Erythroblast (primary cell): ENCODE measurements at regions not wholly inside any gene's neighbourhood (a gene's known extent, or its start where the extent isn't known, plus 50 kb on each side); places are given as distances from the start of the nearest gene placed in this dataset.
"Not testable (repeated sequence)": the region's sequence is repeated elsewhere in the genome, so short reads cannot be mapped to it uniquely, and the experiment has no call there.

ENCODE experiments used
- DNase-seq, 2 experiments: peaks; one replicate each; lab custom pipeline; 2025; lab: John Stamatoyannopoulos, UW
- GATA1 ChIP-seq: IDR thresholded peaks from 2 replicates; pipeline ENCODE4 v1.6.1; 2011; ENCODE audit warnings: low read depth, mild to moderate bottlenecking, control low read depth, low read length, moderate library complexity
- POLR2A ChIP-seq: IDR thresholded peaks from 2 replicates; pipeline ENCODE4 v1.6.1; 2011; ENCODE audit warnings: mild to moderate bottlenecking, low read length

DNA sequence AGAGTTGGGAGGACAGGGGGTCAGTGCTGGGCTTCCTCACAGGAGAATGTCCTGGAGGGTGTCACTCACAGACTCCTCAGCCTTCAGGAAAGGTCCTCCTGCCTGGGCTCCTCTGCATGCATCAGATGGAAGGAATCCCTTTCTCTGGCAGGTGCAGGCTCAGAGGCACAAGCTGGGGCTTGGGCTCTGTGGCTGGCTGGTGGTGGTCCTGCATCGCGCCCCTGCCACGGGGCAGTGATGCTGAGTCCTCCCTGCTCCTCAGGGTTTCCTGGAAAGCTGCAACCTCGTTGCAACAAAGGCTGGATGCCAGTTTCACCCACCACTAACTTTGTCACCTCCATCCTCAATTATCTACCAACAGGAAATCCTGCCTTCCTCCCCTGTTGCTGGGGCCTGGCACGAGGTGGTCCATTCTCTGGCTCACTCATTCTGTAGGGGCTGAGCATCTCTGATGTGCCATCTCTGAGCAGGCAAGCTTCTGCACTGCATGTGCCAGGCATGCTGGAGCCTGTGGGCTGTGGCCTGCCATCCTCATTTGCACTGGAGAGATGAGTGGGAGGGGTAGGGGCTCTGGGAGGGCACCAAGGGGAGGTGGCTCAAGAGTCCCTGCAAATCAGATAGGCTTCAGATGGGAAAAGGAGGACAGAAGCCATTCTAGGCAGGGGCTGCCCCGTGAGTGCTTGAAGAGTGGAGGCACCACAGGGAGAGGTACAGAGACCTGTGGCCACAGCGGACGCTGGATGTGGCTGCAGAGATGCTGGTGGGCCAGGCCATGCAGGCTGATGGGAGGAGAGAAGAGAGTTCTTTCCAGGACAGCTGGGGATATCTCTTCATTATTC is 272.6 kb upstream of the HS6ST1 start:
- no peak for TF ChIP-seq POLR2A
- TF ChIP-seq GATA1: no peak
- no peak for DNase-seq

DNA sequence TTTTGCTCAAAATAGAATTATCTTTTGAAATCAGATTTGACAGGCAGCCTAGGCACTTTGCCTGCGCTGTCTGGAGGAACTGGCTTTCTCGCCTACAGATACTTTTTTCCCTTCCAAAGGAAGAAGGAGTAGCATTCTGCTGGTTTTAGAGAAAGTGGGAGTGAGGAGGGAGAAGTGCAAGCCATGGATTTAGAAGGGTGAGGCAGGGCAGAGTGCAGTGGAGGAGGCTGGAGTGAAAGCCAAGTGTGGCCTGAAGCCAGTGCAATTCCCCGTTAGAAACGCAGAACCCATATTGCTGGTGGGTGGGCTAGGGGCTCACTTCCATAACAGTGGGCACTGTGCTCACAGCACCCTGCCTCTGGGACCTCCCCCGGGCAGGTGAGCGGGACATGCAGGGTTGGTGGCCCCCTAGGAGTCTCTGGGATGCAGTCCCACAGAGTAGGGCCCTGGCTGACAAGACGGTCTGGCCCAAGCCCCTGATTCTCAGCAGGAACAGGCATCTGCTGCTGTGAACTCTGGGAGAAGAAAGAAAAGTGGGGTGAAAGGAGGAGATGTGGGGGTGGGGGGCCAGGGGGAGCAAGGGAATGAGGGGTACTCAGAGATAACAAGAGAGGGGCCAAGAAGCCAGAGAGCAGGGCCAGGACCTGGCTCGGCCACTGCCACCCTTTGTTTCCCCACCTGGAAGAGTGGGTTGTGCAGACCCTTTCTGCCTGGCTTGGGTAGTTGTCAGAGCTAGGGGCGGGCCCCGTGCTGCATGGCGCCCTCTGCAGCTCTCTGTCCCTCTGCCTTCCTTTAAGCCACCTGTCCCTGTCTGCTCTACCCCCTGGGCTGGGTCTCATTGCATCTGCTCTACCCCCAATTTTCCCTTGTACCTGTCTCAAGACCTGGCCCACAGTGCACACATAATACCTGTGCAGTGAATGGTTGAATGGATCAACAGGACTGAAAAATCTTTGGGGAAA is 273.5 kb upstream of the HS6ST1 start:
- no peak for DNase-seq
- TF ChIP-seq POLR2A (no peak), GATA1 (no peak)

GRCh38 chr2:128593518-128593878 is 274.8 kb upstream of the HS6ST1 start:
- DNase-seq: no peak
- TF ChIP-seq GATA1 (no peak), POLR2A (no peak)

DNA sequence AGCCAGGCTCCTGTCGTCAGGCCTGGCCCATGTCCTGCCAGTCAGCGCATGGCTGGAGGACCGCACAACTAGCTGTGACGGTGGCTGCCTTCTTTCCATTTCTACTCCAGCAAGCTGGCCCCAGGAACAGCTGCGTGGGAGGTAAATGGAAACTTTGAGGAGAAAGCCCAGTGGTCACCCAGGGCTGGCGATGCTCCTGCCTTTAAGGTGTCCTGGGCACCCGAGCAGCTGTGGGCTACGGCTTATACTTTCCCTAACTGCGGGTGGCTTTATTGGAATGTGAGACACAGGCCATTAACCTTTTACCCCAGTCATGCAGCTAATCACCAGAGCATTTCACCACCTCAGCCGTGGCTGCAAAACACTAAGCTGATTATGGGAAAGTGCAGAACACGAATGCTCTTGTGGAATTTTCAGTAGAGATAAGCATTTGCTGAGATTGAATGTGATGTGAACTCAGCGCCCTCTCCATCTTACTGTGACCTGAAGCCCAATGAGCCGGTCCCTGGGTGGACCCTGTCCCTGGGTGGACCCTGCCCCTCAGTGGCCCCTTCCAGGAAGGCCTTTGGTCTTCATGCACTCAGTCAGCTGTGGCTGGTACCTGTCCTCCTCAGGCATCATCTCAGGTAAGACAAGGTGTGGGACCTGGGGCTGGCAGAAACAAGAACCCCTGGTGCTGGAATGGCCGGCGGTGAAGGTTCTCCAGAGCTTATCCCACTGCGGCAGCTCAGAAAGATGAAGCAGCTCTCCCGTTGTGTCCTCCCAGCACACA is 275.4 kb upstream of the HS6ST1 start:
- DNase-seq: no peak
- TF ChIP-seq POLR2A (no peak), GATA1 (no peak)

DNA sequence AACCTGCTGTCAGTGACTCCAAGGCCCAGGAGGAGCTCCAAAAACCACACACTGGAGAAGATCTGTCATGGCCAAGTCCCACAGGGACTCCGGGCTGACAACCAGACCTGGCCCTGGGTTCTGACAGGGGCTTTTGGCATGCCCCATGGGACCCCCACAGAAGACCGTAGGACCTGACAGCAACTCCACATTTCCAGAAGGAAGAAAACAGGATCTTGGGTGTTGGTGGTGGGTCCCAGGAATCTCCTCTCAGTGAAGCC is 275.9 kb upstream of the HS6ST1 start:
- DNase-seq: no peak
- TF ChIP-seq GATA1 (no peak), POLR2A (no peak)

DNA sequence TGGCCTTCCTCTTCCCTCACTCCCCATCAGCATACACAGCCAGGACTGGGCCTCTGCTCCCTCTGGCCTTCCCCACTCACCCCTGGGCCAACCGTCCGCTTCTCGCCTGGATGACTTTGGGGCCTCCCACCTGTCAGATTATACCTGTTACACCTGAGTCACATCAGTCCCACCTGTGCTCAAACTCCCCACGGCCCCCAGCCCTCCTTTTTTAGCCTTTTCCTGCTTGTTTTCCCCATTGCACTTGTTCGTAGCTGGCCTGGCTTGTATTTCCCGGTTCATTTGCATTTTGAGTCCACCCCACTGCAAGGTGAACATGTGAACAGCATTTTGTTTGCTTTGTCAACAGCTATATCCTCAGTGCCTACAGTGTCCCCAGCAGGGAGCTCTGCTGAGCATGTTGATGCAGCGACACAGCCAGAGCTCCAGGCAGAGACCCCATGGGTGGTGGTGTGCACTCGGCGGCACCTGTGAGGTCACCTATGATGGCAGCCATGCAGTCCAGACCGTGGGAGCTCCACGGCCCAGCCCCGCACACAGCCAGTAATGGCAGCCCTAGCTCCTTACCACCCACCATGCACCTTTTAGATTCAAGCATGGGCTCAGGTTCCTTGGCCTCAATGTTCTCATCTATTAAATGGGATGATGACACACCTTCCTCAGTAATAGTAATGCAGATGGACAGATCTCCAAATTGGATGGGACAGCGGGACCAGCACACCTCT is 276.4 kb upstream of the HS6ST1 start:
- TF ChIP-seq GATA1 (no peak), POLR2A (no peak)

DNA sequence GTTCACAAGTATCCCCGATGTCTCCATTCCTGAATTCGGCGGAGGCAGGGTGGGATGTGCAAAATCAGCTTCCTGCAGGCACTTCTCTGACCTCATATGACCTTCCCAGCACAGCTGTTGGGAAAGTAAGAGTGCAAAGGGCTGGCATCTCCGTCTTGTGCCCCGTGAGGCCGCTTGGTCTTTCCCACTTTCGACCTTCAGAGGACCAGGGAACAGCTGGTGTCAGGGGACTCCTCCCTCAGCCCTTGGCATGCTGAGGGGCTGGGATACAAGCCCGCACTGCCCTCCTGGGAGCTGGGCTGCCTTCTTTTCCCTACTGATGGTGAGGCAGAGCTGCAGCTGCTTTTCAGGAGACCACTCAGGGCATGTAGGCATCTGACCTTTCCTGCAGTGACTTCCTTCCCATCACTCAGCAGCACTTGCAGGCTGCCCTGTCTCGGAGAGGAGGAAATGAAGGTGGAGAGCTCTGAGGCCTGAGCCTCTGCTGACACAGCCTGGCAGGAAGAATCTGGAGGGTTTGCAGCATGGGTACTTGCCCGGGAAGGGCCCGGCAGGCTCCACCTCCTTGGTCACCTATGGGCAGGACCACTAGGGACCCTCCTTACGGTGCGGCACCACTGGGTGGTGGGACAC is 277.2 kb upstream of the HS6ST1 start:
- TF ChIP-seq GATA1 (no peak), POLR2A (no peak)
- no peak for DNase-seq

More for the DNA sequence above, 276.4 kb upstream of the HS6ST1 start:
- no peak for DNase-seq

DNA sequence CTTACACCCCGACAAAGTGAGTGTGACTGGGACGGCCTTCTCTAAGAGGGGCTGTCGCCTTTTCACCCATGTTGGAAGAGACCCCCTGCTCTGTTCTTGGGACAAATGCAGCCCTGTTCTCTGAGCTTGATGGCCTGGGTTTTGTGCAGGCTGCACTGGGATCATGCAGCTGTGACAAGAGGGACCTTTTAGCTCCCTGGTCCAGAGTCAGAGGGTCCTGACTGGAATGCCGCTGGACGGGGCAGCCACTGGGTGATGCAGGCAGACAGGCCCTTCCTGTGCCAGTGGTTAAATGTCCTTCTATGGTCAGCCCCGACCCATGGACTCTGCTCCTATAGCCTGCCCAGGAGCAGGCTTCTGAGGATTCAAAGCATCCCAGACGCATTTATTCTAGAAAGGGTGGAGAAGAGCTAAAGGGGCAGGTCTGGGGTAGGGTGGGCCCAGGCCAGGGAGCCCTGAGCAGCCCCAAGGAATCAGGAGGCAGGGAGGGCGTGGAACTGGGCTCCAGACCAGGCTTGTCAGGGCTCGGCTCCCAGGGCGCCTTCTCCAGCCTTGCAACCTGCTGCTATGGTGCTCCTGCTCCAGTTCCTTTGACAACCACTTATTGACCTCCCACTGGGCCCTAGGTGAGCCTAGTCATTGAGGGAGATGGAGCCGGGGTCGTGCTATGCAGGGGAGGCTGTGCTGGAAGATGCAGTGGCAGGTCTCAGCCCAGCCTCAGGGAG is 277.9 kb upstream of the HS6ST1 start:
- TF ChIP-seq POLR2A (no peak), GATA1 (no peak)

DNA sequence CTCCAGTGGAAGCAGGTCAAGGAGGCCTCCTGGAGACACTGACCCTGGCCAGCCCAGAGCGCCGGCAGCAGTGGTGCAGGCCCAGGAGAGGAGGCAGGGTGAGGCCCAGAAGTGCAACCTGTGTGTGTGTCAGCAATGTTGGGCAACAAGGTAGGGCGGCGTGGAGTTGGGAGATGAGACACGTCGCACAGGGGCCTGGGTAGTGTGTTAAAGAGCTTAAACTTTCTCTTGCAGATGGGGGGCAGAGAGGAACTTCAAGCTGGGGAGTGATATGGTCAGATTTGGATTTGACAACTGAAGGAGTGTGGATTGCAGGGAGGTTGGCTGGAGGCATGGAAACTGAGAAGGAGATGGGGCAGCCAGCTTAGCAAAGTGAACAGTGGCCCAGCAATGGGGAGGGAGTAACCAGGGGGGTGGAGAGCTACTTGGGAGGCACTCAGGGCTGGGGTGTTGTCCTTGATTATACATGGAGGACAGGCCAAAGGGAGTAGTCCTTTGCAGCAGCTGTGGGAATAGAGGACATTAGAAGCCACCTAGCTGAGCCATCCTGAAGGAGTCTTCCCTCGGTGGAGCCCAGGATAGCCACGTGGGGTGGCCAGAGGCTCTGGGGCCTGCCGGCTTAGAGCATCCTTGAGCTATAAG is 278.6 kb upstream of the HS6ST1 start:
- no peak for TF ChIP-seq POLR2A
- no peak for TF ChIP-seq GATA1
- DNase-seq: no peak

More for the DNA sequence above, 277.9 kb upstream of the HS6ST1 start:
- no peak for DNase-seq

DNA sequence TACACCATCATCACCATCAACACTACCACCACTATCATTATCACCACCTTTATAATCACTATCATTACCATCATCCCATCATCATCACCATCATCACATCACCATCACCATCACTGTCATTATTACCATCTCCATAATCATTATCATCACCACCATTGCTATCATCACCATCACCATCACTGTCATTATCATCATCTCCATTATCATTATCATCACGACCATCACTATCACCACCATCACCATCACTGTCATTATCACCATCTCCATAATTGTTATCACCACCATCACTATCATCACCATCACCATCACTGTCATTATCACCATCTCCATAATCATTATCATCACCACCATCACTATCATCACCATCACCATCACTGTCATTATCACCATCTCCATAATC is 279.6 kb upstream of the HS6ST1 start:
- not testable (repeated sequence) for DNase-seq

DNA sequence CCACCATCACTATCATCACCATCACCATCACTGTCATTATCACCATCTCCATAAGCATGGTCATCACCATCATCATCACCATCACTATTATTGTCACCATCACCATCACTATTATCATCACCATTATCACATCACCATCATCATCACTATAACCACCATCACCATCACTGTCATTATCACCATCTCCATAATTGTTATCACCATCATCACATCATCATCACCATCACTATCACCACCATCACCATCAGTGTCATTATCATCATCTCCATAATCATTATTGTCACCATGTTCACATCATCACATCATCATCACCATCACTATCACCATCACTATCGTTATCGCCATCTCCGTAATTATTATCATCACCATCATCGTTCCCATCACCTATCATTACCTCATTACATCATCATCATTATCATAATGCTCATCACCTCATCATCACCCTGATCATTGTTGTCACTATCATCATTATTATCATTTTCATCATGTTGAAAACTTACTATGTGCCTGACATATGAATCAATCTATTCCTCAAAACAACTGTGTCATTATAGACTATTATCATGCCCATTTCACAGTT is 280.3 kb upstream of the HS6ST1 start:
- TF ChIP-seq POLR2A (no peak), GATA1 (no peak)
- no peak for DNase-seq
